Fibroblast of pulmonary artery (primary cell): ENCODE measurements at regions not wholly inside any gene's neighbourhood (a gene's known extent, or its start where the extent isn't known, plus 50 kb on each side); places are given as distances from the start of the nearest gene placed in this dataset.

ENCODE experiments used
- DNase-seq: peaks from one replicate; pipeline ENCODE4 v3.0.0-alpha.2; 2010; ENCODE audit warnings: low read depth
- H3K4me3 ChIP-seq: replicated peaks from 2 replicates; pipeline ENCODE4 v1.5.1; 2011; ENCODE audit warnings: low read depth, mild to moderate bottlenecking, control low read depth, low read length, moderate library complexity
- CTCF ChIP-seq: IDR thresholded peaks from 2 replicates; pipeline ENCODE4 v1.5.1; 2011; ENCODE audit warnings: mild to moderate bottlenecking, control low read depth, low read length, inconsistent platforms; ENCODE audit errors: missing control alignments

DNA sequence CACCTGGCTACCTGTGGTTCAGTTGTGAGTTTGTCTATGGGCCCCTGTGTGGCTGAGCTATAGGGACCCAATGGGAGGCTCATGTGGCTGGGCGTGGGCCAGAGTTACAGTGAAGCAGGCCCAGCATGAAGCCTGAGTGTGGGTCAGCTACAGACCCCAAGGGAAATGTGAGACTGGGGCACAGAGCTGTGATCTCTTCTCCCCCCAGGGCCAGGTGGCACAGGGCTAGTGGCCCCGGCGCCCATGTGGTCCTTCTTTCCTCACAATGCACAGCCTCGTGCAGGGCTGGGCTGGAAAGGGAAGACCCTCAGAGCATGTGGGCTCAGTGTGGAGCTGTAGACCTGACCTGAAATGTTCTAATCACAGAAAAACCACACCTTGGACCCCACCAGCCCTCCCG lies 71.6 kb upstream of the NECTIN1 start:
- DNase-seq = no peak
- H3K4me3 ChIP-seq = no peak overlapping the region
- TF ChIP-seq CTCF = no peak

DNA sequence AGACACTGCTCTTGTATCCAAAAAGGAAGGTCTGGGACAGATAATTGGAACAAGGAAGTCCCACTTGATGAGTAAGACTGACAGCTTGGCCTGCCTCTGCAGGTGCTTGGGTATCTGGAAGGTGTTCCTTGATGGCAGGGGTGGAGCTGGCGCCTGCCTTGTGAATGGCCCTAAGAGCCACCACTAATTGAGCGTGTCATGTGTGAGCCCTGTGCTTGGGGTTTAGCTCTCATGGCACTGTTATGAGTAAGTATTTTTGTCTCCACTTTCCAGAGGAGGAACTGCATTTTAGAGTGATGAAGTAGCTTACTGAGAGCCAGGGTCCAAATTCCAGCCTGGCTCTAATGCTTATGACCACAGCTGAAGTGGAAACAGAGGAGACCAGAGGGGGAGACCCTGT lies 71.2 kb upstream of the NECTIN1 start:
- H3K4me3 ChIP-seq = no peak overlapping the region
- TF ChIP-seq CTCF = no peak
- no peak for DNase-seq

DNA sequence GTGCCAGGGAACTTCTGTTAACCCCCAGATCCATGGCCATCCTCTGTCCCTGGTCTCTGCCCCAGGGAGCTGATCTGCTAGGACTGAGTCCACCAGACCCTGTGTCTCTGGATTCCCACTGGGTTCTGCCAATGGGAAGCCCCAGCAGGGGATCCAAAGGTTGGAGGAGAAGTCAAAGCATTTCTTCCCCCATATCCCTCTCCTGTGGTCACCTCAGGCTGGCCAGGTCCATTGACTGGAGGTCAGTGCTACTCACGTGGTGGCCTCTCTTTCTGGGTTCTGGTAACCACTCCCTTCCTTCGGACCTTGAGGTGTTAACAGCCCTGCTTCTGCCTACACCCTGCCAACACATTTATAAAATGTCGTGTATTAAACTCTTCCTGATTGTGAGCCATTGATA lies 69.7 kb upstream of the NECTIN1 start:
- H3K4me3 ChIP-seq = no peak overlapping the region
- TF ChIP-seq CTCF = no peak

DNA sequence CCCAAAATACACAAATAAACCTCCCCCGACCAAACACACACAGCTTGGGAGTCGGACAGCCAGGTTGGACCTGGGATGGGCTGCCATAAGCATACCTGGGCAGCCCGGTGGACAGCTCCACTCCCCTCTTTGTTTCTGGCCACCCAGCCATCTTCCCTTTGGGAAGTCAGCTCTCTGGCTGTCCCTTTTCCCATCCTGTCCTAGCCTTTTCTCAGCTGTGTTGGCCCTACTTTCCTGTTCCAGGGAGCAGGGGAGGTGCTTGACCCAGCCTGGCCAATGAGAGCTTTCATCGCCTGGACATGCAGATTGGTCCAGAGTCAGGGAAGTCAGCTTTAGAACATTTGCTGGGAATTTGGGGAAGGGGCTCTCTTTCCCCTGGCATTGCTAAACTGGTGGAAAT lies 68.7 kb upstream of the NECTIN1 start:
- no peak for TF ChIP-seq CTCF
- no peak for DNase-seq
- no peak overlapping the region for H3K4me3 ChIP-seq

More for the DNA sequence above, 69.7 kb upstream of the NECTIN1 start:
- no peak for DNase-seq

- no peak for TF ChIP-seq CTCF
- no peak for DNase-seq
- H3K4me3 ChIP-seq = no peak overlapping the region
Measured at GRCh38 chr11:119797123-119797611, 68.2 kb upstream of the NECTIN1 start.

DNA sequence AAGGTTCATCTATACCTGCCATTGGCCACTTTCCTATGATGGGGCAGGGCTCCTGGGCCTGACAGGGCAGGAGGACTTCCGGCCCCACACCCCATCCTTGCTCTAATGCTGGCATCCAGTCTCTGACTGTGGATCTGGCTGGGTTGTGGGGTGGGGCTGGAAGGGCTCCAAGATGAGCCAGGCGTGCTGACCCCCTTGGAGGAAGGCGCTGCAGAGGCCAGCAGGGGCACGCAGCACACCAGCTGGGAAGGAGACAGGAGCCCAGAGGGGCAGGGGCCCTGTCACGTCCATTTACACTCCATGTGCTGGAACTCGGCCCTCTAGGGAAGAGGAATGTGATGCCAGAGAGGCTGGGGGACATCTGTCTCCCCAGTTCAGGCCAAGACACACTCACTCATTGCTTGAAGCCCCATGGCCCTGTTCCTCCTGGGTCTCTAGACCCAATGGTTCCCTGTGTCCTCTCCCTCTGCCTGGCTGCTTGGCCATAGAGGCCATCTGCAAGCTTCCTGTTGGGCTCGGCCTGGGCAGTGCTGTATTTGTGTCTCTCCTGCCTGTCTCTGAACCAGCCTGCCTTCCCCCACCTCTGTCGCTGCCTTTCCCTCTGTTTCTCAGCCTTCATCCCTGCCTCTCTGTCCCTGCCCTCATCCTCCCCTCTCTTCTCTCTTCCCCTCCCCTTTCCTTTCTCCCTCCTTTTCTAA lies 67.5 kb upstream of the NECTIN1 start:
- no peak for TF ChIP-seq CTCF
- H3K4me3 ChIP-seq = no peak overlapping the region
- no peak for DNase-seq

DNA sequence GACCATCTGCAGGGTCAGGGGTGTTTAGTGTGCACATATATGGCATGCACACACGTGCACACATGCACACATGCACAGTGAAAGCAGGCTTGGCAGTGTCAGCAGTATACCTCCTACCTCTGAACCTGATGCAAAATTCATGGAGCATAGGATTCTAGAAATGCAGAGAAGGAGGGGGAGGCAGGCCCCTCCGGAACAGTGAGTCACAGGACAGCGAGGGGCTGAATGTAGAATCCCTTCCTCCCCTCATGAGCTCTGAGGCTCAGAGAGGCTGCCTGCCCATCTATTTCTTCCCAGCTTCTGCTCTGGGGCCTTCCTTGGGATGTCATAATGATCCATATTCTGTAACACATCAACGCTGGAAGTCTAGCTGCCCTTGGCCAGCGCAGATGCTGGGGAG lies 66.7 kb upstream of the NECTIN1 start:
- TF ChIP-seq CTCF = no peak
- no peak for DNase-seq
- H3K4me3 ChIP-seq = no peak overlapping the region
